GM12878 (cell line): ENCODE measurements at regions not wholly inside any gene's neighbourhood (a gene's known extent, or its start where the extent isn't known, plus 50 kb on each side); places are given as distances from the start of the nearest gene placed in this dataset.

Source experiments
- NRF1 ChIP-seq: conservative IDR thresholded peaks from 2 replicates; pipeline ENCODE4 v1.6.1; 2011; ENCODE audit warnings: mild to moderate bottlenecking, low read depth, low read length, improper control_type of control experiment
- RFX5 ChIP-seq: IDR thresholded peaks from 2 replicates; pipeline ENCODE4 v1.6.1; 2011; ENCODE audit warnings: low read depth, low read length, improper control_type of control experiment
- SP1 ChIP-seq: IDR thresholded peaks from one replicate; pipeline ENCODE4 v1.6.1; 2011; ENCODE audit warnings: low read depth, low read length
- TF ChIP-seq, protein P1 (sequence below), 3 experiments: IDR thresholded peaks in 2 of 3; conservative IDR thresholded peaks in 1 of 3; 2 replicates each; pipeline ENCODE4 v1.5.1; 2011; ENCODE audit warnings: low read depth in 3 of 3, low read length in 3 of 3, mild to moderate bottlenecking in 3 of 3, control low read depth in 2 of 3, moderate library complexity in 2 of 3, inconsistent platforms in 1 of 3, mixed read lengths in 1 of 3; ENCODE audit not compliant: control insufficient read depth in 2 of 3, insufficient read depth in 1 of 3; ENCODE audit errors: extremely low read depth in 1 of 3

DNA sequence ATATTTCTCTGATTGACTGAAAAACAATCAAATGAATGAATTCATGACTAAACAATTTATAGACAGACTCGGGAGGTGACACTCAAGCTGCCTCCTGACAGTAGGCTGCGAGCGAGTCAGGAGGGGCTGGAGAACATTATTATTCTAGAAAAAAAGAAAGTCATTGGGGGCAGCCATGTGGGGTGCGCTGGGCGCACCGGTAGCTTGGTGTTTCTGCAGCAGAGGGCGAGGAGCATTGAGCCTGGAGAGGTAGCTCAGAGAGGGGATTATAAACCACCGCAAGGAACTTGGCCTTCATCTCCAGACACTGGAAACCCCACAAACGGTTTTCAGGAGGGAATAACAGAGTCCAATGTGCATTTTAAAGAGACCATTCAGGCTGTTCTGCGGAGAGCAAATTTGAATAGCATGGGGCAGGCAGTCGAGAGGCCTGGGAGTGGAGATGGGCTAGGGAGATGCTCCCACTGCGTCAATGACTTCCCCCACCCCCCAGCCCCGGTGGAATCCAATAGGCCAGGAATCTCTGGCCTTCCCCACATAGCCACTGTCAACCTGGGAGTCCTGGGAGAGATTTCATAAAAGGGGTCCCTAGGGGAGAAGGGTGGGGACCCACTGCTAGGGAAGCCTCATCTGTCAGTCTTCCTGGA is 168.3 kb downstream of the BCOR start:
- TF ChIP-seq, protein P1, sequence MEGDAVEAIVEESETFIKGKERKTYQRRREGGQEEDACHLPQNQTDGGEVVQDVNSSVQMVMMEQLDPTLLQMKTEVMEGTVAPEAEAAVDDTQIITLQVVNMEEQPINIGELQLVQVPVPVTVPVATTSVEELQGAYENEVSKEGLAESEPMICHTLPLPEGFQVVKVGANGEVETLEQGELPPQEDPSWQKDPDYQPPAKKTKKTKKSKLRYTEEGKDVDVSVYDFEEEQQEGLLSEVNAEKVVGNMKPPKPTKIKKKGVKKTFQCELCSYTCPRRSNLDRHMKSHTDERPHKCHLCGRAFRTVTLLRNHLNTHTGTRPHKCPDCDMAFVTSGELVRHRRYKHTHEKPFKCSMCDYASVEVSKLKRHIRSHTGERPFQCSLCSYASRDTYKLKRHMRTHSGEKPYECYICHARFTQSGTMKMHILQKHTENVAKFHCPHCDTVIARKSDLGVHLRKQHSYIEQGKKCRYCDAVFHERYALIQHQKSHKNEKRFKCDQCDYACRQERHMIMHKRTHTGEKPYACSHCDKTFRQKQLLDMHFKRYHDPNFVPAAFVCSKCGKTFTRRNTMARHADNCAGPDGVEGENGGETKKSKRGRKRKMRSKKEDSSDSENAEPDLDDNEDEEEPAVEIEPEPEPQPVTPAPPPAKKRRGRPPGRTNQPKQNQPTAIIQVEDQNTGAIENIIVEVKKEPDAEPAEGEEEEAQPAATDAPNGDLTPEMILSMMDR (IDR thresholded peaks at IDR 0.05 in 2 of 3, conservative IDR thresholded peaks at IDR 0.05 in 1 of 3; ENCODE audit: control insufficient read depth in 2 of 3, extremely low read depth in 1 of 3, insufficient read depth in 1 of 3, low read depth in 3 of 3, low read length in 3 of 3) = no peak
- TF ChIP-seq RFX5 = no peak
- no peak for TF ChIP-seq NRF1
- TF ChIP-seq SP1 = no peak
